ENCODE measurements at regions not wholly inside any gene's neighbourhood (a gene's known extent, or its start where the extent isn't known, plus 50 kb on each side); places are given as distances from the start of the nearest gene placed in this dataset.

GRCh38 chr5:174318578-174318977, 273.1 kb downstream of the NSG2 start:
- TF ChIP-seq, protein P1, sequence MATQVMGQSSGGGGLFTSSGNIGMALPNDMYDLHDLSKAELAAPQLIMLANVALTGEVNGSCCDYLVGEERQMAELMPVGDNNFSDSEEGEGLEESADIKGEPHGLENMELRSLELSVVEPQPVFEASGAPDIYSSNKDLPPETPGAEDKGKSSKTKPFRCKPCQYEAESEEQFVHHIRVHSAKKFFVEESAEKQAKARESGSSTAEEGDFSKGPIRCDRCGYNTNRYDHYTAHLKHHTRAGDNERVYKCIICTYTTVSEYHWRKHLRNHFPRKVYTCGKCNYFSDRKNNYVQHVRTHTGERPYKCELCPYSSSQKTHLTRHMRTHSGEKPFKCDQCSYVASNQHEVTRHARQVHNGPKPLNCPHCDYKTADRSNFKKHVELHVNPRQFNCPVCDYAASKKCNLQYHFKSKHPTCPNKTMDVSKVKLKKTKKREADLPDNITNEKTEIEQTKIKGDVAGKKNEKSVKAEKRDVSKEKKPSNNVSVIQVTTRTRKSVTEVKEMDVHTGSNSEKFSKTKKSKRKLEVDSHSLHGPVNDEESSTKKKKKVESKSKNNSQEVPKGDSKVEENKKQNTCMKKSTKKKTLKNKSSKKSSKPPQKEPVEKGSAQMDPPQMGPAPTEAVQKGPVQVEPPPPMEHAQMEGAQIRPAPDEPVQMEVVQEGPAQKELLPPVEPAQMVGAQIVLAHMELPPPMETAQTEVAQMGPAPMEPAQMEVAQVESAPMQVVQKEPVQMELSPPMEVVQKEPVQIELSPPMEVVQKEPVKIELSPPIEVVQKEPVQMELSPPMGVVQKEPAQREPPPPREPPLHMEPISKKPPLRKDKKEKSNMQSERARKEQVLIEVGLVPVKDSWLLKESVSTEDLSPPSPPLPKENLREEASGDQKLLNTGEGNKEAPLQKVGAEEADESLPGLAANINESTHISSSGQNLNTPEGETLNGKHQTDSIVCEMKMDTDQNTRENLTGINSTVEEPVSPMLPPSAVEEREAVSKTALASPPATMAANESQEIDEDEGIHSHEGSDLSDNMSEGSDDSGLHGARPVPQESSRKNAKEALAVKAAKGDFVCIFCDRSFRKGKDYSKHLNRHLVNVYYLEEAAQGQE (IDR thresholded peaks at IDR 0.05; ENCODE audit: low read depth): no peak
- TF ChIP-seq, protein P2, sequence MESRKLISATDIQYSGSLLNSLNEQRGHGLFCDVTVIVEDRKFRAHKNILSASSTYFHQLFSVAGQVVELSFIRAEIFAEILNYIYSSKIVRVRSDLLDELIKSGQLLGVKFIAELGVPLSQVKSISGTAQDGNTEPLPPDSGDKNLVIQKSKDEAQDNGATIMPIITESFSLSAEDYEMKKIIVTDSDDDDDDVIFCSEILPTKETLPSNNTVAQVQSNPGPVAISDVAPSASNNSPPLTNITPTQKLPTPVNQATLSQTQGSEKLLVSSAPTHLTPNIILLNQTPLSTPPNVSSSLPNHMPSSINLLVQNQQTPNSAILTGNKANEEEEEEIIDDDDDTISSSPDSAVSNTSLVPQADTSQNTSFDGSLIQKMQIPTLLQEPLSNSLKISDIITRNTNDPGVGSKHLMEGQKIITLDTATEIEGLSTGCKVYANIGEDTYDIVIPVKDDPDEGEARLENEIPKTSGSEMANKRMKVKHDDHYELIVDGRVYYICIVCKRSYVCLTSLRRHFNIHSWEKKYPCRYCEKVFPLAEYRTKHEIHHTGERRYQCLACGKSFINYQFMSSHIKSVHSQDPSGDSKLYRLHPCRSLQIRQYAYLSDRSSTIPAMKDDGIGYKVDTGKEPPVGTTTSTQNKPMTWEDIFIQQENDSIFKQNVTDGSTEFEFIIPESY (IDR thresholded peaks at IDR 0.05; ENCODE audit: extremely low read depth, insufficient replicate concordance, low read length): no peak
- TF ChIP-seq POLR2AphosphoS5 (IDR thresholded peaks at IDR 0.05; ENCODE audit: low read depth, low read length): no peak
- no peak for TF ChIP-seq SRF (IDR thresholded peaks at IDR 0.05; ENCODE audit: low read depth)
- TF ChIP-seq, protein P3, sequence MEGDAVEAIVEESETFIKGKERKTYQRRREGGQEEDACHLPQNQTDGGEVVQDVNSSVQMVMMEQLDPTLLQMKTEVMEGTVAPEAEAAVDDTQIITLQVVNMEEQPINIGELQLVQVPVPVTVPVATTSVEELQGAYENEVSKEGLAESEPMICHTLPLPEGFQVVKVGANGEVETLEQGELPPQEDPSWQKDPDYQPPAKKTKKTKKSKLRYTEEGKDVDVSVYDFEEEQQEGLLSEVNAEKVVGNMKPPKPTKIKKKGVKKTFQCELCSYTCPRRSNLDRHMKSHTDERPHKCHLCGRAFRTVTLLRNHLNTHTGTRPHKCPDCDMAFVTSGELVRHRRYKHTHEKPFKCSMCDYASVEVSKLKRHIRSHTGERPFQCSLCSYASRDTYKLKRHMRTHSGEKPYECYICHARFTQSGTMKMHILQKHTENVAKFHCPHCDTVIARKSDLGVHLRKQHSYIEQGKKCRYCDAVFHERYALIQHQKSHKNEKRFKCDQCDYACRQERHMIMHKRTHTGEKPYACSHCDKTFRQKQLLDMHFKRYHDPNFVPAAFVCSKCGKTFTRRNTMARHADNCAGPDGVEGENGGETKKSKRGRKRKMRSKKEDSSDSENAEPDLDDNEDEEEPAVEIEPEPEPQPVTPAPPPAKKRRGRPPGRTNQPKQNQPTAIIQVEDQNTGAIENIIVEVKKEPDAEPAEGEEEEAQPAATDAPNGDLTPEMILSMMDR (IDR thresholded peaks at IDR 0.05 in 2 of 3, conservative IDR thresholded peaks at IDR 0.05 in 1 of 3; ENCODE audit: borderline replicate concordance in 1 of 3, insufficient read depth in 1 of 3, low read depth in 2 of 3, low read length in 2 of 3): no peak
- no peak for TF ChIP-seq ZFX (IDR thresholded peaks at IDR 0.05)
- TF ChIP-seq TCF7L2 (IDR thresholded peaks at IDR 0.05; ENCODE audit: borderline replicate concordance, extremely low read depth, insufficient read depth, insufficient read length): no peak
- no peak for TF ChIP-seq FOSL1 (IDR thresholded peaks at IDR 0.05; ENCODE audit: low read depth)
- no peak for TF ChIP-seq RAD21 (IDR thresholded peaks at IDR 0.05; ENCODE audit: low read depth)
- TF ChIP-seq EZH2phosphoT487 (IDR thresholded peaks at IDR 0.05; ENCODE audit: borderline replicate concordance): no peak
- no peak for TF ChIP-seq MAX (IDR thresholded peaks at IDR 0.05)
- TF ChIP-seq, protein P4, sequence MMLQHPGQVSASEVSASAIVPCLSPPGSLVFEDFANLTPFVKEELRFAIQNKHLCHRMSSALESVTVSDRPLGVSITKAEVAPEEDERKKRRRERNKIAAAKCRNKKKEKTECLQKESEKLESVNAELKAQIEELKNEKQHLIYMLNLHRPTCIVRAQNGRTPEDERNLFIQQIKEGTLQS (IDR thresholded peaks at IDR 0.05): no peak
- TF ChIP-seq SIN3A (IDR thresholded peaks at IDR 0.05; ENCODE audit: low read depth): no peak
- no peak for TF ChIP-seq JUND (IDR thresholded peaks at IDR 0.05)
- TF ChIP-seq EZH2 (IDR thresholded peaks at IDR 0.05): no peak
- TF ChIP-seq CBX3 (IDR thresholded peaks at IDR 0.05; ENCODE audit: low read depth): no peak
- TF ChIP-seq SP1 (IDR thresholded peaks at IDR 0.05; ENCODE audit: low read depth): no peak
- DNase-seq (ENCODE audit: low read depth, low spot score): no peak
- H3K9me3 ChIP-seq (ENCODE audit: control insufficient read depth in 1 of 2, insufficient read depth in 1 of 2, low read depth in 1 of 2, low read length in 2 of 2): no peaks in the 10 kb centered on the region
- no peaks in the 10 kb centered on the region; a peak in 1 of 4 replicates for H3K4me1 ChIP-seq (ENCODE audit: control insufficient read depth in 1 of 2, insufficient read depth in 2 of 2, low read length in 2 of 2)
- H3K4me2 ChIP-seq (ENCODE audit: low read length): no peak overlapping the region
- H3K27me3 ChIP-seq (ENCODE audit: insufficient read depth, low read length): peaks cover 27% of the 10 kb centered on the region
- ChIA-PET CTCF (interaction anchor here (2.6 to 5.6 kb wide), 3 partner anchors 8 to 279 kb away, joined by 8 to 87 read pairs (median 9); partner anchors contain the start of gene NSG2), RAD21 (ENCODE audit: low non-redundant PET in 1 of 2, low total read pairs in 2 of 2, uncharacterized antibody in 2 of 2, unreplicated experiment in 2 of 2) (interaction anchor here in 1 of 2 experiments (4.9 kb wide), 1 partner anchor 273 kb away, joined by 18 read pairs; the partner anchor contains the start of gene NSG2), POLR2A (no interaction called here)
- ATAC-seq: no peak
- intact Hi-C loops (cut with micrococcal nuclease): loop anchor here (5.0 kb wide), 1 partner anchor 1611 kb away; no protein-coding TSS in a partner anchor
- no peaks in the 10 kb centered on the region for H3K36me3 ChIP-seq (ENCODE audit: control insufficient read depth in 1 of 2, insufficient read depth in 2 of 2, low read length in 2 of 2)
- no peak overlapping the region for H3K9ac ChIP-seq (ENCODE audit: low read length)
- no peak overlapping the region for H3K27ac ChIP-seq (ENCODE audit: low read depth, low read length)
- no peaks in the 10 kb centered on the region for H3K79me2 ChIP-seq (ENCODE audit: insufficient read depth, low read length)
- H4K20me1 ChIP-seq (ENCODE audit: insufficient read depth): no peaks in the 10 kb centered on the region
- no TSS peak for BruUV-seq (replicated peaks)
- no peaks in the 10 kb centered on the region for H3K9me2 ChIP-seq (ENCODE audit: insufficient read depth)
- no peak overlapping the region for H2AFZ ChIP-seq (ENCODE audit: low read depth, low read length, poor library complexity, severe bottlenecking)
- no peak overlapping the region for H3K4me3 ChIP-seq (replicated peaks in 1 of 2; ENCODE audit: low read depth in 1 of 2, low read length in 2 of 2)

All from HCT116 (cell line).